Mesenteric fat pad (tissue), 1 donor: ENCODE measurements at regions not wholly inside any gene's neighbourhood (a gene's known extent, or its start where the extent isn't known, plus 50 kb on each side); places are given as distances from the start of the nearest gene placed in this dataset.

Experiments used
- DNase-seq: peaks from one replicate; pipeline ENCODE4 v3.0.0-alpha.2; 2020; ENCODE audit warnings: low spot score
- donor health status: DM: yes; HTN: yes; CAD: no.

DNA sequence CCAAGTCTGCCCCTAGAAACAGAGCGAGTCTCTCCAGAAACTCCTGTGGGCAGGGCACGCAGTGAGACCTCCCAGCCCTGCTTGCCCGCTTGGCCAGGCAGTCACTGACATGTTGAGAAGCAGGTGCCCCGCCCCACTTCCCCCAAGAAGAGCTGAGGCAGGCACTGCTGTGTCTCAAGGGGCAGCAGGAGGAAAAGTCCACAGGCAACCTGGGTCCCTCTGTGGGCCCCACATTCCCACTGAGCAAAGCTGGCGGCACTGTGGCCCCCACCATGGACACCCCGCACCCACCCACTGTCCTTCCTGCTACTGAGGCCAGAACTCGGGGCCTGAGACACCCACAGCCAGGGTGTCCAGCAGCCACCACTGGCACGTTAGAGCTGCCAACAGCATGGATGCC is 137.3 kb upstream of the NKX1-1 start:
- no peak for DNase-seq

DNA sequence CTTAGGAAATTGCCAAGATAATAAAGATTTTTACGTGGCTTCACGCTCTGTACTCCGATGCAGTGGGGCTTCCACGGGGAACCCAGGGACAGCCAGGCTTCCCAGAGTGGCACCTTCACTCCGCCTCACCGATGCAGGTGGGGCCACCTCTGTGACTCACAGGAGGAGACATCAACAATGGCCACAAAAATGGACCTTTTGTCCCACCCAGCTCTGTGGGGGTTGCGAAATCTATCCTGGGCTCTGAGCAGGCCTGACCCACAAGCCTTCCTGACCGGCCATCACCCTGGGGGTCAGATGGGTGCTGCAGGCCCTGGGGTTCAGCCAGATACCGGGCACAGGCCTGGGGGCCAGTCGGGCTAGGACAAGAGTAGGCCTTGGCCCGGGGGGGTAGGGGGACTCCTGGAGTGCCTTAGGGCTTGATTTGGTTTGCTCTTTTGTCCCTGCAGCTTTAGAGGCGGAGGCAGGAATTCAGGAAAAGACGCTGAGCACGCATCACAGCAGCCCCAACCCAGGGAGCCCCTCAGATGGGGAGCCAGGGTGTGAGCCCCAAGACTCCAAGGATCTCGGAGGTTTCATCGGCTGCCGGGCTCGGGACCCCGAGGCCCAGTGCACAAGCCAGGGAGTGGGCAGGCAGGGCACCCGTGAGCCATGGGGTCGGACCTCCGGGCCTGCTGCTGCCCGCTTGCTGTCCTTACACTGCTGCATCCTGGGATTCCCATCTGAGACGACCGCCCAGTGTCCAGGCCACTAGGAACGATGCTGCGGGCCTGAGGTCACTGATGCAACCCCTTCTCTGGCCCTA is 136.5 kb upstream of the NKX1-1 start:
- DNase-seq, result no peak

DNA sequence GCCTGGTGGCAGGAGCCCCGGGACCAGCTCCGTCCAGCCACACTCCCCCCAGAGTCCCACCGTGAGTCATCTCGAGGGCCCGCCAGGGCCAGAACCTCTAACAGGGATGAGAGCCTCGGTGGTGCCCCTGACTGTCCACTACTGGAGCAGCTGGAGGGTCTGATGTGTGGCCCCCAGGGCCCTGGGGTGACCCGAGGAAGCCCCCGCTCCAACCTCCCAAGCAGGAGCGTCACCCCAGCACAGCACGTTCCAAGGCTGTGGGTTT is 135.9 kb upstream of the NKX1-1 start:
- no peak for DNase-seq

DNA sequence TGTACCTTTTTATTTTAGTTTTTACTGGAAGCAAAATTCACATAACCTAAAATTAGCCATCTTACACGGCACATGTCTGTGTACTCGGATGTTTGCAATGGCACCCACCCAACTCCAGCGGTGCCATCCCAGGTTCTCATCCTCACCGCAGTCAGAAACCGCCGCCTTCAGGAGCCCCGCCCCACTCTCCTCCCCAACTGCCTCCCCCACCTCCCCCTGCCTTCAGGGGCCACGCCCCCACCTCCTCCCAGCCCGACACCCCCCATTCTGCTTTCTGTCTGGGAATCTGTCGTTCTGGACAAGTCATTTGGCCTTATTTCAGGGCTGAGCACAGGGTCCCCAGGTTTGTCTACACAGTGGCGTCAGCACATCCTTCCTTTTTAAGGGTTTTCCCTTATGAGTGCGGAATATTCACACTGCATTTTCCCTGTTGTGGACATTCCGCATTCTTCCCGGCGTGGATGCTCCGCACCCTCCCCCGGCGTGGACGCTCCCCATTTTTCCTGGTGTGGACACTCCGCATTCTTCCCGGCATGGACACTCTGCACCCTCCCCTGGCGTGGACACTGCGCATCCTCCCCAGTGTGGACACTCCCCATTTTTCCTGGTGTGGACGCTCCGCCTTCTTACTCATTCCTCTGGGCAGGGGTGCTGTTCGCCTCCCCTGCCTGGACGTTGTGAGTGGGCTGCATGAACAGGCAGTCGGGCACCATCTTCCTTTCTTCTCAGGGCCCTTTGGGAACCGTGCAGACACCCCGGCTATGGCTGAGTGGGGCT is 135.4 kb upstream of the NKX1-1 start:
- no peak for DNase-seq

DNA sequence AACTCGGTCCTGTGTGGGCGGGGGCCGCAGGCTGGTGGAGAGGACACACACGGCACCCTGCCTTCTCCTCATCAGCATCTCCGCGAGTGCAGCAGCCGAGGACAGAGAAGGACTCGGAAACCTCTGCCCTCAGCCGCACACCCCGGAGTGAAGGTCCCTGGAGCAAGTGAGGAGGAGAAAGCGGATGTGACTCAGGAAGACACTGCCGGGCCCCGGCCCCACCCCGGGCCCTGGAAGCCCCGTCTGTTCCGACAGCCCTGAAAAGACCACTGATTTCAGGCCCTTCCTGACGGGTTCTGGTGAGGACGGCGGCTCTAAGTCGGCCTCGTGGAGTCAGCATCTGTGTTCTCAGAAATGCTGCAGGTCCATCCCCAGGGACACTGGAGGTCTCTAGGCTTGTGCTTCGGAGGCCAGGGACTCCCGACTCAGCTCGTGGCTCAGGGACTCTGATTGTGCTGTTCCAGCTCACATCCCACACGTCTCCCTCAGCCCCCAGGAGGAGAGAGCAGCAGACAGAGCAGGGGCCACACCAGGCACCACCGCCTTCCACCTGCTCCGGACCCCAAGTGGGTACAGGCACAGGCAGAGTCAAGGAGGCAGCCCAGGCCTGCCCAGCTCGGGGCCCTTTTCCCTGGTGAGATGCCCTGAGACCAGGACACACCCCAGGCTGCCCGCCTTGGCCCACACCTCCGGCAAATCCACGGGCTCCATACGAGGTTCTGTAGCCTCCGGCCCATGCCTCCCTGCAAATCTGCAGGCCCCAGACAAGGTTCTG is 134.5 kb upstream of the NKX1-1 start:
- DNase-seq, result no peak

DNA sequence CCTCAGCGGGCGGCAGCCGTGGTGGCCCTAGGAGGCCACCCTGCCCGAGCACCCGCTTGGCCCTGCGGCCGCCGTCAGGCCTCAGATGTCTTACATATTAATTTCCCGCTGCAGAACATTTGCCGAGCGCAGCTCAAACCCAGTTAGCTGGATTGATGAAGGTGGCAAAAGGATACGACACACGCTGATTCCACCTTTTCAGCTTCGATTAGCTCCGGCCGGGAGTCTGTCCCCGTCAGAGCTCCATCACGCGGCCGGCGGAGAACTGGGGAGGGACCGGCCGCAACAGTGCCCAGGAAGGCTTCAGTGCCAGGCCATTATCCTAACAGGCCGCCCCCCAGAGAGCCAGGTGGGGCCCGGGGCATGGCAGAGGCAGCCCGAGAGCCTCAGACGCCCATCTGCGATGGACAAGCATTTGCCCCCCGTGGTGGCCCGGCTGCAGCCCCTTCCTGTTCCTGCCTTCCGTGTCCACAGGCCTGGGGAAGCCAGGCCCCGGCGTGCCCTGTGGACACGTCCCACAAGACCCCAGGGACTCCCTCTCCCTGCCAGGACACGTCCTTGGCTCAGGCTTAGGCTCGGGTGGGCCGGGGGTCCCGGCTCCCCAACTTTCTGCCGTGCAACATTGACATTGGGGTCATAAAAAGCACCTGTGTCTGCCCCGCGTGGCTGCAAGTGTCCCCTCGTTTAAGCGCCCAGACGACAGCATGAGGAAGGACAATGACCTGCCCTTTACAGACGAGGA is 133.8 kb upstream of the NKX1-1 start:
- no peak for DNase-seq

DNA sequence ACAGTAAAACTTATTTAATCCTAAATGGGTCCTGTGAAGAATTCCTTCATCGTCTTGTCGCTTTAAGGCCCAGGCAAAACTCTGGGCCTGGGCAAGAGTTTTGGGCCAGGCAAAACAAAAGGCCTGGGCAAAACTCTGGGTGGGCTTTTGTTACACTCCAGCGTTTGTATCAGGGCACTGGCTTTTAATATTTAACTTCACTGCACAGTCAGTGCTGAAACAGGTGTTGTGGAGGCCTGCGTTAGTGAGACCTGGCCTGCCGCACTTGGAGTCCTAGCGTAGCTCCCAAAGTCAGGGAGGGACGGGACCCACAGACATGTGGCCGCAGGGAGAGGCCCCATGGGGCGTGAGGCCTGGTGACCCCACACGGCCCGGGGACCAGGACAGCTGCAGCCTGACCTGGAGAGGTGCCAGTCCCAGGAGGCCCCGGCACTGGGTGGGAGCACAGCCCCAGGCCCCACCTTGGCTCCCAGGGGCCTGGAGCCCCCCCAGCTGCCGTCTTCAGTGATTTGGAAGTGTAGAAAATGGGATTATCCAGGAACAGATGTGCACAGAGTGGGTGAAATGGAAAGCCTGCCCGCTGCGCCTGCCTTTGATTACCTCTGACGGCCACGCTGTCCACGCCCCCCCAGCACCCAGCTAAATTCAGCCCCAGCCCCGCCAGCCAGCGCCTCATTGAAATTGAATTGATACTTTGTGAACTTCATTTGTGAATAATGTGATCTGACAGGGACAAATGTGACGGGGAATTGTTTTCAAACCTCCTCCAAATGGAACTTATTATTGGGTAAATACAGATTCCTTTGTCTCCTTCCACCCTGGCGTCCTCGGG is 132.9 kb upstream of the NKX1-1 start:
- no peak for DNase-seq

DNA sequence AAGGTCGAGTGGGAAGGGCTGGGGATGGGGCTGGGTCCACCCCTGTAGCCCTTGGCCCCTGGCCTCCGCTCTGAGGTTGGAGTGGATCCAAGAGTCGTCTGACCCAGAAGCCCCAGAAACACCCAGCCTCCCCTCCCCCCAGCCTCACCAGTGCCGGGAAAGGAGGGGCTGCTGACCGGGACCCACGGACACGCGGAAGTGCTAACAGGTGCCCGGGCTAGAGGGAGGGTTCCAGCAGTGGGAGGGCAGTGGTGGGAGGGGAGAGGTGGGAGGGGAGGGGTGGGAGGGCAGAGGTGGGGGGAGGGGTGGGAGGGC is 131.8 kb upstream of the NKX1-1 start:
- DNase-seq, result no peak

DNA sequence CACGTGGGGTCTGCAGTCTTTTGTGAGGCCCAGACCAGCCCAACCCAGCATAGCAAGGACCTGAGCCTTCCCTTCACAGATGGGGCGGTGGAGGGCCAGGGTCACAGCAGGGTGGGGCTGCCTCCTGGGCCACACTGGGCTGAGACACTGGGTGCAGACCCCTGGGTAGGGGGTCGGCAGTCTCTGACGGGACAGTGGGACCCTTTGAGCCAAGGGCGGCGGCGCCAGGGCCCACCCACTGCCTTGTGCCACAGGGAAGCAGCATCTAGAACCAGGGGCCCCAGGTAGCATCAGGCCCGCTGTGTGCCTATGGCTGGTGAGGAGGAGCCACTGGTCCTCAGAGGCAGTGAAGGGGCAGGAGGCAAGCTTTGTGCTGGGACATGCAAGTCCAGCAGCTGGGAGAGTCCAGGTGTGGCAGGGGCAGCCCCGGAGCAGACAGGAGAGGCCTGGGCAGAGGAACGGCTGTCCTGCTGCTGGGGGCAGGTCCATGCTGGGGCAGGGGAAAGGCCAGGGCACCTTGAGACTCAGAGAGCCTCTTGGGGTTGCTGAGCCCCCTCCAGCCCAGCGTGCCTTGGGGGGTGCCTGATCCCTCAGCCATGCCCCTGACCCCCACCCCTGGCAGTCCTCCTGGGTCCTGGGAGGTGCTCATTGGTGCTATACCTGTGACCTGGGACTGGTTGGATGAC is 131.3 kb upstream of the NKX1-1 start:
- DNase-seq, result no peak

DNA sequence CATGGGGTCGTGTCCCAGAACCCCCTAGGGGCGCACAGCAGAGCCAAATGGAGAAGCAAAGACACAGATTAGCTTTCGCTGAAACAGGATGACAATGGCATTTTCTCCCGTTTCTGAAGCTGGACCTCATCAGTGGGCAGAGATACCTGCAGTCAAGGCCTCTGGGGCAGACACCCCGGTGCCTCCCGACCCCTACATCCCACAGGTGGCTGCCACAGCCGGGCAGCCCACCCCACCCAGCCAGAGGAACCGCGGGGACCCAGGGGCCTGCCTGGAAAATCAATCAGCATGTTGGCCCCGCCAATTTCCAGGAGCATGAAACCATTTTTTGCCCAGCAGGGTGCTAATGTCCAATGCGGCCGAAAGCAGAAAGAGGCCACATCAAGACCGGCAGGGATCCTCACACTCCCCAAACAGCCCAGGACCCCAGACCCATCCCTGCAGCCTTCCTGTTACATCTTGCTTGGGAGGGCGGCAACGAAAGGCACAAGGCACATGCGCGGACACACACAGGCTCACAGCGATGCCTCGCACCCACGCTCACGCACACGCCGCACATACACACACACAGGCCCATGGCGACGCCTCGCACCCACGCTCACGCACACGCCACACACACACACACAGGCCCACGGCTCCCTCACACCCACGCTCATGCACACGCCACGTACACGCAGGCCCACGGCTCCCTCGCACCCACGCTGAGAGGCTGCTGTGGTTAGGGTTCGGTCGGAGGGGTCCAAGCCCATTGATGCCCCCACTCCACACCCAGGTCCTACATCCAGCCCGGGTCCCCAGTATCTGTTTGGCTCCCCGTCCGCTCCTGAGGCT is 130.6 kb upstream of the NKX1-1 start:
- no peak for DNase-seq

DNA sequence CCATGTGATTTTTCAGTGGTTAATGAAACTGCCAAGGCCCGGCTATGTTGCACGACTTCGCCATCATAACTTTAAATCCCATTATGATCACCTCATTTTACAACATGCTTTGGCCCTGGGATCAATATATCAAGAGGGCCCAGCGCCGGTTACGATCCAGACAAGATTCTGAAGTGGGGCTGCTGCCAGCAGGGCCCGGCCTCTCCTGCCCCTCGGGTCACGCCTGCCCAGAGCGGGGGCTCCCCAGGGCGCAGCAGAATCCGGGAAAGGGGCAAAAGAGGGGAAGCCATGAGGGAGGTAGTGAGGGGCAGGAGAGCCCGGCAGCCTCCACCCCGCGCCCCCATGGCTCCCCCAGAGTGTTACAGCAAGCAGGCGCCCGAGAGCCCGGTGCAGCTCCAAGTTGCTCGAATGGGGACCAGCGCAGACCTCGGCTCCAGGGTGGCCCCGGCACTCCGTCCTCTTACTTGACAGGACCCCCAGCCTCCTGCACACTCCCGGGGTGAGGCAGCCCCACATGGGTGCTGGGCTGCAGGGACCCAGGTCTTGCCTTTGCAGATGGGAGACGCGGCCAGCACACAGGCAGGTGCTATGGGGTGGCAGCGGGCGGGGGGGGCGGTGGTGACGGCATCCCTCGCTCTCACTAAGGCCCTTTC is 129.8 kb upstream of the NKX1-1 start:
- DNase-seq, result no peak

DNA sequence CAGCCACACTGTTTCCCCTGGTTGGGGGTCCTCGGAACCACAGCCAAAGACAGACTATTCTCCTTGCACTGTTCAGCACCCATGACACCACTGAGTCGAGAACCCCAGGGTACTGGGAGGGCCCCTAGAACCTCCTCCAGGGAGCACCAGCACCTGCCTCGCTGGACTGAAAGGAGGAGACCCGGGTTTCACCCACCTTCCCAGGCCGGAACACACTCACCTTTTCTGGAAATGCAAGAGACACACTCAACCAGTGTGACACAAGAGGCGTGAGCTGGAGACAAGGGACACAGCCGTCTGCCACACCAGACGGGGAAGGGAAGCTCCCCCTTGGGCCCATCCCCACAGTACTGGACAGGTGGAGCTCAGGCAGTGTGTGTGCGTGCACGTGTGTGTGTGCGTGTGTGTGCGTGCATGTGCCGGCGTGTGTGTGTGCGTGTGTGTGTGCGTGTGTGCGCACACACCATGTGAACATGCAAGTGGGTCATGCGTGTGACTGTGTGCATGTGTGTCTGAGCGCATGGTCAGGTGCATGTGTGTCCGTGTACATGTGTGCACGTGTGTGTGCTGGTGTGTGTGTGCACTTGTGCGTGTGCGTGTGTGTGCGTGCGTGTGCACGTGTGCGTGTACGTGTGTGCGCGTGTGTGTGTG is 128.8 kb upstream of the NKX1-1 start:
- DNase-seq, result no peak

DNA sequence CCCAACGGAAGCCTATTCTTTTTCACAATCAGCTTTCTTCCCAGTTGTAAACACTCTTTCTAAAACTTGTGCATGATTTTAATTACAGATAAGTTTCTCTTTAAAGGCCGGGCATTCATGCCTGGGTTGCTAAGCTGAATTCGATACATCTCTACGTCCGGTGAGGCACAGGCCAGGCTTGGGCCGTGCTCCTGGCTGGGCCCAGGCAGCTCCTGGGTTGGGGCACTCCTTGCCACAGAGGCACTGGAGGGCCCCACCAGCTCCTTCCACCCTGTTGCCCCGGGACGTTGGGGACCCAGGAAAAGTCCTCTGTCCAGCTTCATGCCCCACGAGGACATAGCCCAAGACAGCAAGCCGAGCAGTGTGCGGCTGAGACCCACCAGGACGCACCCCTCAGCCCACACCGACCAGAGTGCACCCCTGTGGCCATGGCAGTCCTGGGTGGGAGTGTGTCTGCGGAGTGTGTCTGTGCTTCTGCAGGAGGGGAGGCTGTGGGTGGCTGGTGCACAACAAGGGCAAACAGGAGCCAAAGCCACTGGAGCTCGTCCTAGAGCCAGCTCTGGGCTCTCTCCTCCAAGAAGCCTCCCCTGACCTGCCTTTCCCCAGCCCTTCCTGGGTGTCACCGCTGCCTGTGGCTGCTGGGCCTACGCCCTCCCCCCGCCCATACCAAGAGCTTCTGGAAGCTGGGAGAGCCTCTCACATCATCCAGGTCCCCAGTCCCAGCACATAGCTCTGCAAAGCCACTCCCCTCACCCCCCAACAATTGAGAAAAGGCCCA is 128.0 kb upstream of the NKX1-1 start:
- no peak for DNase-seq

DNA sequence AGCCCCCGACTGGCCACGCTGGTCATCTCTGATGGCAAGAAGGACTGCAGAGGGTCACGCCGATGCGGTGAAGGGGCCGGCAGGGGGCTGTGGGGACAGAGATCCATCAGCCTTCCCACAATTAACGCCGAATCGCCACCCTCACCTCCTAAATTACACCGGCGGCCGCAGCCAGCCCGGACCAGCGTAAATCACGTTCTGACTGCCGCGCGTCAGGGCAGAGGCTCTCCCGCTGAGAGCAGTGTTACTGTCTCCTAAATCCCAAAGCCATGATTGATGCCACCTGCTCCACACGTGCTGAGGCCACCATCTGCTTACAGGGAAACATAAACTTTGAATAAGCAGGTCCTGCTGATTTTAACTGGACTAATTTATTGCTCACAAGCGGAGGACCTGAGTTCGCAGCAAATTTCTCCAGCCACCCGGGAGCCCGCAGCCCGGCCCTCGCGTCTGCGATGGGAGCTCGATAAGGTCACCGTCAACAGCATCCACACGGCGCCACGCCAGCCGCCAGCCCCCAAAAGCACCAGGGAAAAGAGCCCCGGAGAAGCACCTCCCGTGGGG is 127.3 kb upstream of the NKX1-1 start:
- DNase-seq, result no peak

DNA sequence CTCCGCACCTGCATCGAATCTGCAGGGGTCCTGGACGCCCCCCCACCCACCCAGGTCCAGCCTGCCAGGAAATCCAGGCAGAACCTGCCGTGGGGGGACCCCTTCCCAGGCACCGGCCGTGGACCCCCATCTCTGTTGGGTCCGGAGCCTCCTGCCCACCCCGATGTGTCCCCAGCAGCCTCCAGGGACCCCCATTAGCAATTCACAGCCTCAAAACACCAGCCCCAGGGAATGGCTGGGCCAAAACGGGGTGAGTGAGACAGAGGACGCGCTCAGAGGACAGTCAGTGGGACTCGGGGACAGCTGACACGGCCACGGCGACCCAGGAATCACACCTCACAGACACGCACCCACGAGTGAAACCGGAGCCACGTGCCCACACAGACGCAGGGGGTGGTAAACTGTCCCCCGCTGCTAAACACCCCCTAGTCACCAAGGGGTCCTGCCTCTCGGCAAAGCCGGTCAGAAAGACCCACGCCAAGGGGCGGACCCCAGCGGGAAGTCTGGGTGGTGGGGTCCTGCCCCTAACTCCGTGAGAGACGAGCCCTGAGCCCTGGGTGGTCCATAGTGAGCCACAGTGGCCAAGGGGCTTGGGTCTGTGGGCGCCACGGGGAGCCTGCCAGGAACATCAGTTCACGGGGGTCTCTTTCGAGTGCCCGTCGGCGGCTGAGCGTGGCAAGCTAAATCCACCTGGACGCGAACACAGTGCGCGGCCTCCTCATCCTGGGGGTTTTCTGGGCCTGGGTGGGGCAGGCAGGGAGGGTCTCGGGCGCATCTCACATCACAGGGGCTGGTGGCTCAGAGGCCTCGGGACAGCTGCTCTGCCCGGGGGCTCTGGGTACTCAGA is 126.5 kb upstream of the NKX1-1 start:
- no peak for DNase-seq
